Trophoblast cell (in vitro differentiated cells and primary cell): ENCODE measurements at regions not wholly inside any gene's neighbourhood (a gene's known extent, or its start where the extent isn't known, plus 50 kb on each side); places are given as distances from the start of the nearest gene placed in this dataset.

Experiments used
- DNase-seq, 2 donors: peaks; one replicate each; pipeline ENCODE4 v3.0.0-alpha.2; 2016
- H2AFZ ChIP-seq: 2 replicates; pipeline ENCODE4 v1.6.1; 2013; ENCODE audit warnings: low read length, moderate library complexity, mild to moderate bottlenecking; ENCODE audit not compliant: insufficient read depth, poor library complexity
- H2AK5ac ChIP-seq: 2 replicates; pipeline ENCODE4 v1.6.1; 2013; ENCODE audit warnings: mild to moderate bottlenecking, low read length
- H2BK120ac ChIP-seq: 2 replicates; pipeline ENCODE4 v1.6.1; 2013; ENCODE audit warnings: low read length, mild to moderate bottlenecking, moderate library complexity; ENCODE audit not compliant: insufficient read depth, poor library complexity
- H2BK12ac ChIP-seq: 2 replicates; pipeline ENCODE4 v1.6.1; 2013; ENCODE audit warnings: mild to moderate bottlenecking, low read length, moderate library complexity
- H2BK5ac ChIP-seq: 2 replicates; pipeline ENCODE4 v1.6.1; 2013; ENCODE audit warnings: low read length, low read depth, moderate library complexity, mild to moderate bottlenecking; ENCODE audit not compliant: poor library complexity
- H3K14ac ChIP-seq: 2 replicates; pipeline ENCODE4 v1.6.1; 2013; ENCODE audit warnings: mild to moderate bottlenecking, low read length
- H3K18ac ChIP-seq: 2 replicates; pipeline ENCODE4 v1.6.1; 2013; ENCODE audit warnings: mild to moderate bottlenecking, low read length
- H3K23ac ChIP-seq: 2 replicates; pipeline ENCODE4 v1.6.1; 2013; ENCODE audit warnings: low read length
- H3K27ac ChIP-seq: 2 replicates; pipeline ENCODE4 v1.5.1; 2013; ENCODE audit warnings: low read depth, mild to moderate bottlenecking, inconsistent platforms, low read length, moderate library complexity
- H3K27me3 ChIP-seq: 2 replicates; pipeline ENCODE4 v1.6.1; 2013; ENCODE audit warnings: inconsistent platforms, mild to moderate bottlenecking, low read length, moderate library complexity; ENCODE audit not compliant: insufficient read depth
- H3K36me3 ChIP-seq, 2 experiments: 1 replicate in 1 of 2; 2 replicates in 1 of 2; pipeline ENCODE4 v1.6.1; 2013; ENCODE audit warnings: low read length in 2 of 2, mild to moderate bottlenecking in 2 of 2, moderate library complexity in 1 of 2; ENCODE audit not compliant: insufficient read depth in 2 of 2, control insufficient read depth in 1 of 2
- H3K4ac ChIP-seq: 2 replicates; pipeline ENCODE4 v1.6.1; 2013; ENCODE audit warnings: low read depth, mild to moderate bottlenecking, low read length, moderate library complexity
- H3K4me1 ChIP-seq, 2 experiments: 1 replicate in 1 of 2; 2 replicates in 1 of 2; pipeline ENCODE4 v1.6.1; 2013; ENCODE audit warnings: low read length in 2 of 2, mild to moderate bottlenecking in 2 of 2, moderate library complexity in 1 of 2; ENCODE audit not compliant: insufficient read depth in 2 of 2, control insufficient read depth in 1 of 2
- H3K4me2 ChIP-seq: 2 replicates; pipeline ENCODE4 v1.6.1; 2013; ENCODE audit warnings: inconsistent platforms, mild to moderate bottlenecking, low read length, moderate library complexity
- H3K4me3 ChIP-seq: 2 replicates; pipeline ENCODE4 v1.5.1; 2013; ENCODE audit warnings: mild to moderate bottlenecking, low read depth, low read length, inconsistent platforms
- H3K79me1 ChIP-seq: one replicate; pipeline ENCODE4 v1.6.1; 2013; ENCODE audit warnings: low read length
- H3K79me2 ChIP-seq: 2 replicates; pipeline ENCODE4 v1.6.1; 2013; ENCODE audit warnings: low read length, mild to moderate bottlenecking; ENCODE audit not compliant: control insufficient read depth, insufficient read depth, poor library complexity
- H3K9ac ChIP-seq: 2 replicates; pipeline ENCODE4 v1.6.1; 2013; ENCODE audit warnings: mild to moderate bottlenecking, low read length
- H3K9me3 ChIP-seq: 2 replicates; pipeline ENCODE4 v1.6.1; 2013; ENCODE audit warnings: low read depth, mild to moderate bottlenecking, control low read depth, inconsistent platforms, low read length; ENCODE audit not compliant: insufficient read depth
- H4K12ac ChIP-seq: 2 replicates; pipeline ENCODE4 v1.6.1; 2013; ENCODE audit warnings: low read depth, mild to moderate bottlenecking, low read length, moderate library complexity
- H4K8ac ChIP-seq: 2 replicates; pipeline ENCODE4 v1.6.1; 2013; ENCODE audit warnings: low read depth, mild to moderate bottlenecking, low read length, moderate library complexity
- H4K91ac ChIP-seq: one replicate; pipeline ENCODE4 v1.6.1; 2013; ENCODE audit warnings: low read depth, mild to moderate bottlenecking, low read length, moderate library complexity
- WGBS: extraction: QIAGEN DNeasy Blood & Tissue Kit; methylation state at CpG from one replicate; pipeline ENCODE4 v1.1.7; 2013; ENCODE audit warnings: missing lambda C conversion rate; ENCODE audit not compliant: insufficient read length, insufficient coverage; ENCODE audit errors: extremely low coverage; 5-methylcytosine and 5-hydroxymethylcytosine counted together

GRCh38 chr16:17541324-17541723 is 70.6 kb upstream of the XYLT1 start:
- DNase-seq: no peak
- Histone ChIP-seq H3K4ac (no peak overlapping the region), H2AFZ (no peak overlapping the region), H2BK12ac (no peak overlapping the region), H3K4me3 (no peak overlapping the region), H3K9ac (no peak overlapping the region), H3K23ac (no peak overlapping the region), H3K4me1 (no peaks in the 10 kb centered on the region), H4K8ac (no peak overlapping the region), H3K27me3 (no peaks in the 10 kb centered on the region), H2BK120ac (no peak overlapping the region), H3K79me1 (no peaks in the 10 kb centered on the region), H3K36me3 (no peaks in the 10 kb centered on the region), H3K14ac (no peak overlapping the region), H3K9me3 (no peaks in the 10 kb centered on the region), H3K4me2 (no peak overlapping the region), H2BK5ac (no peak overlapping the region), H4K91ac (no peak overlapping the region), H3K27ac (no peak overlapping the region), H4K12ac (no peak overlapping the region), H3K79me2 (no peaks in the 10 kb centered on the region), H2AK5ac (no peak overlapping the region), H3K18ac (no peak overlapping the region)
- no CpG with 5 or more reads among the region's 1 CpG for WGBS

- H3K4ac ChIP-seq: no peak overlapping the region
- H2AFZ ChIP-seq: no peak overlapping the region
- H2BK120ac ChIP-seq: no peak overlapping the region
- no peak overlapping the region for H3K18ac ChIP-seq
- no peak overlapping the region for H3K4me3 ChIP-seq
- no peaks in the 10 kb centered on the region for H3K79me1 ChIP-seq
- H3K27me3 ChIP-seq: no peaks in the 10 kb centered on the region
- H4K91ac ChIP-seq: no peak overlapping the region
- H3K79me2 ChIP-seq: no peaks in the 10 kb centered on the region
- H2BK5ac ChIP-seq: no peak overlapping the region
- no CpG with 5 or more reads among the region's 11 CpGs for WGBS
- no peaks in the 10 kb centered on the region for H3K9me3 ChIP-seq
- H3K4me1 ChIP-seq: no peaks in the 10 kb centered on the region
- H4K8ac ChIP-seq: no peak overlapping the region
- H3K4me2 ChIP-seq: no peak overlapping the region
- H3K23ac ChIP-seq: no peak overlapping the region
- no peaks in the 10 kb centered on the region for H3K36me3 ChIP-seq
- DNase-seq: peak in 1 of 2 donors; percentile 18
- H4K12ac ChIP-seq: no peak overlapping the region
- no peak overlapping the region for H3K14ac ChIP-seq
- H3K9ac ChIP-seq: no peak overlapping the region
- no peak overlapping the region for H3K27ac ChIP-seq
- H2AK5ac ChIP-seq: no peak overlapping the region
- H2BK12ac ChIP-seq: no peak overlapping the region
These were observed 68.2 kb upstream of the XYLT1 start for GRCh38 chr16:17538927-17539326.

- H2BK12ac ChIP-seq: no peak overlapping the region
These were observed 61.7 kb upstream of the XYLT1 start for GRCh38 chr16:17532338-17532995.

GRCh38 chr16:17529982-17530760 is 59.4 kb upstream of the XYLT1 start:
- no peak overlapping the region for H4K12ac ChIP-seq
- no peak overlapping the region for H3K9ac ChIP-seq
- no peak overlapping the region for H2AFZ ChIP-seq
- H3K79me1 ChIP-seq: no peaks in the 10 kb centered on the region
- H3K4me1 ChIP-seq: peaks cover 3 to 4% of the 10 kb centered on the region in 2 experiments
- H3K23ac ChIP-seq: no peak overlapping the region
- WGBS: no CpG with 5 or more reads among the region's 6 CpGs
- no peak overlapping the region for H3K27ac ChIP-seq
- H3K9me3 ChIP-seq: peaks cover 4% of the 10 kb centered on the region
- no peaks in the 10 kb centered on the region for H3K79me2 ChIP-seq
- H2AK5ac ChIP-seq: no peak overlapping the region
- no peak overlapping the region for H3K4ac ChIP-seq
- no peak overlapping the region for H4K8ac ChIP-seq
- H3K4me2 ChIP-seq: no peak overlapping the region
- no peak overlapping the region for H3K14ac ChIP-seq
- H3K18ac ChIP-seq: no peak overlapping the region
- DNase-seq: peak; percentile 91 to 94
- H2BK120ac ChIP-seq: no peak overlapping the region
- H3K27me3 ChIP-seq: no peaks in the 10 kb centered on the region
- no peak overlapping the region for H2BK5ac ChIP-seq
- no peak overlapping the region for H3K4me3 ChIP-seq
- H2BK12ac ChIP-seq: no peak overlapping the region
- H3K36me3 ChIP-seq: no peaks in the 10 kb centered on the region
- no peak overlapping the region for H4K91ac ChIP-seq

More at GRCh38 chr16:17532338-17532995, 61.7 kb upstream of the XYLT1 start:
- no CpG with 5 or more reads among the region's 8 CpGs for WGBS
- Histone ChIP-seq H3K18ac (no peak overlapping the region), H4K12ac (no peak overlapping the region), H3K36me3 (no peaks in the 10 kb centered on the region), H3K4me3 (no peak overlapping the region), H3K9me3 (peaks cover 4% of the 10 kb centered on the region), H4K8ac (no peak overlapping the region), H3K27me3 (no peaks in the 10 kb centered on the region), H3K4me2 (no peak overlapping the region), H3K4me1 (peaks cover 3 to 4% of the 10 kb centered on the region in 2 experiments), H2BK120ac (no peak overlapping the region), H3K79me1 (no peaks in the 10 kb centered on the region), H2AK5ac (no peak overlapping the region), H3K4ac (no peak overlapping the region), H4K91ac (no peak overlapping the region), H3K9ac (no peak overlapping the region), H3K23ac (no peak overlapping the region), H3K79me2 (no peaks in the 10 kb centered on the region), H3K27ac (no peak overlapping the region), H2BK5ac (no peak overlapping the region), H3K14ac (no peak overlapping the region), H2AFZ (no peak overlapping the region)
- no peak for DNase-seq
